Hematopoietic multipotent progenitor cell treated with erythropoietin and hydrocortisone succinate and interleukin-3 and kit ligand, for 8 days (in vitro differentiated cells): ENCODE measurements at regions not wholly inside any gene's neighbourhood (a gene's known extent, or its start where the extent isn't known, plus 50 kb on each side); places are given as distances from the start of the nearest gene placed in this dataset.
"Not testable (repeated sequence)": the region's sequence is repeated elsewhere in the genome, so short reads cannot be mapped to it uniquely, and the experiment has no call there.

Experiments
- DNase-seq: peaks from one replicate; pipeline ENCODE4 v3.0.0-alpha.2; 2015

DNA sequence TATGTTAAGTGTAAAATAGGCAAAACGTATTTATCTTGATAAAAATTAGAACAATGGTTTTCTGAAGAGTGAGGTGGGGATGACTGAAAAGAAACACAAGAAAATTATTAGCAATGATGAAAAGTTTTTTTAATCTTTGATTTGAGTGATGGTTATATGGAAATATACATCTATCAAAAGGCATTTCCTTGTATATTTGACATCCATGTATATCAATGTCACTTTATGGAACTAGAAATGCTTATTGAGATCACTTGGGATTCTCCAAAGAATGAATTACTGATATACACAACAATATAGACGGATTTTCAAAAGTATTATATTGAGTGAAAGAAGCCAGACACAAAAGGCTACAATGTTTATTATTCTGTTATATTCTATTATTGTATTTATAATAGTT is 1042.0 kb upstream of the POT1 start:
- DNase-seq = no peak

DNA sequence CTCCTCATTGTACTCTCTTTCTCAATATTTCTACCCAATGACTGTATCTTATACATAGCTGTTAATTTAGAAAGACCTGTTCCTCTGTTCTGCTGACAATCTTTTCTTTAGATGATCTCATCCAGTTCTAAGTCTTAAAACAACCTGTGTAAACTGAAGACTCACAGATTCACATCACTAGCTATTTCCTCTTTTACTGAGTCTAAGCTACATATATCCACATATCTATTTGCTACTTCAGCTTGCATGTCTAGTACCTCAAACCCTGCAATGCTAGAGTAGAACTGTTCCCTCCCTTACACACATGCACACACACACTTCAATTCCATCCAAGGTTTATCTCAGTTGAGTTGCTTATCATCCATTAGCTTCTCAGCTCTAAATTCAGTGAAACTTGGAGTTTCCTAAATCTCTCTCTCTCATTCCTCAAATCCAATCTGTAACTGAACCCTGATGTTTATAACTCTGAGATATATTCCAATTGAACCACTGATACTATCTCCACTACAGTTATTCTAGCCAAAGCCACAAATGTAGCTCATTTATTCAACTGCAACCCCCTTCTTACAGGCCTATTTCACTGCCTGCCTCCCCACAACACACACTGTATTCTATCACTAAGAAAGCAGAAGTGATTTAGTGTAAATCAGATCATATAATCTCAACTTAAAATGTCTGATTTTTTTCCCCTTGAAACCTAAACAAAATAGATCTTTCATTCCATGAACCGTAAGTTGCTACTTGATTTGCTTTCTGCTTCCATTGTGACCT is 1036.8 kb upstream of the POT1 start:
- no peak for DNase-seq

DNA sequence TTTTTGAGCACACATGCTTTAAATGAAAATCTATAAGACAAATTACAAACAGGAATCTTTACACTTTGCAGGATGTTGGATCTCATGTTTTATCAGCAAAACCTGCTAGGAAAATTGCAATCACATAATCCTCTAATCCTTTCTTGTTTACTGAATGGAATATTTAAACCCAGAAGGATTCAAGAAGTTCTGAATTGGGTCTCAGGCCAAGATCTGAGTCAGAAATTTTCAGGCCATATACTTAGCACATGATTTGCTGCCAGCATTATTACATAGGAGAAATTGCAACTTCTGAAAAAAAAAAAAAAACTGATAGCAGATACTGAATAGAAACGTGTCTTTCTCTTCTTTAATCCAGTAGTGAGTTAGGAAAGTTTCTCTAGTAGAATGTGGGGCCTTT is 1005.3 kb upstream of the POT1 start:
- no peak for DNase-seq

DNA sequence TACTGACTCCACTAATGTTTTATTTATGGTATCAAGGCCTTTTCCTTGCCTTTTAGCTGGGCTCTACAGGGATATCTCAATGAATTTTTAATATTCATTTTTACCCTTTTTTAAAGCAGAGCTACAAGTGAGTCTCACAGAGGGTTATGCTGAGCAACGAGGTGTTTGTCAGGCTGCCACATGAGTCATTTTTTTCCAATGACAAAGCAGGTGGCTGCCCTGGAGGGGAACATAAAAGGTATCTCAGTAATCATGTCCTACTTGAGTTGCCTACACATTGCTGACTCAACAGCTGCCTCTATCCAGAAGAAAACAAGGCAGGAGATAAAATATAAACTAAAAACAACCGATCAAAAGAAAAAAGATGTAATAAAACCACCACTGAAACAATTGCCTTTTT is 1004.9 kb upstream of the POT1 start:
- DNase-seq = no peak

DNA sequence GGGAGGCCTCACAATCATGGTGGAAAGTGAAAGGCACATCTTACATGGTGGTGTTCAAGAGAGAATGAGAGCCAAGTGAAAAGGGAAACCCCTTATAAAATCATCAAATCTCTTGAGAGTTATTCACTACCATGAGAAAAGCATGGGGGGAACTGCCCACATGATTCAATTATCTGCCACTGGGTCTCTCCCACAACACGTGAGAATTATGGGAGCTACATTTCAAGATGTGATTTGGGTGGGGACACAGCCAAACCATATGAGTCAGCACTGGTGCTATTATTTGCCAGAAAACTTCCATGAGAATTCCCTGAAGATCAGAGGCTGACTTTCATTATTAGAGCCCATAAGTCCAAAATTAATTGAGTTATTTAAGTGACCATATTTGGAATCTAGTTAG is 1001.2 kb upstream of the POT1 start:
- no peak for DNase-seq

DNA sequence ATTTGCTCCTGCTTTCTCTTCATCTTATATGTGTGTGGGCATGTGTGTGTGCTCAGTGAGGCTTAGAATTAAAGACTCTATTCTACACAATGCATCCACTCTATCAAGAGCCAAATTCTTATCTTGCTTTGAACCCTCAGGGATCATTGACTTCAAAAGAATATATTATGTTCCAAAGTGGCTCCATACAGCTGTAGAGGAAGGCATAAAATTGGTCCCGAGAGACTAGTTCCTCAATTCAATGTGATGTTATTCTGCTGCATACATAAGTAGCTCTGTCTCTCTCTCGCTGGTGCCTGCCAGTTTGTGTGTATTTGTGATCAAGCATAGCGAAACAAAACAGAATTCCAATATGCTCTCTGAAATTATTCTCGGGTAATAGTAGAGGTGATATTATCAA is 997.9 kb upstream of the POT1 start:
- DNase-seq = no peak

DNA sequence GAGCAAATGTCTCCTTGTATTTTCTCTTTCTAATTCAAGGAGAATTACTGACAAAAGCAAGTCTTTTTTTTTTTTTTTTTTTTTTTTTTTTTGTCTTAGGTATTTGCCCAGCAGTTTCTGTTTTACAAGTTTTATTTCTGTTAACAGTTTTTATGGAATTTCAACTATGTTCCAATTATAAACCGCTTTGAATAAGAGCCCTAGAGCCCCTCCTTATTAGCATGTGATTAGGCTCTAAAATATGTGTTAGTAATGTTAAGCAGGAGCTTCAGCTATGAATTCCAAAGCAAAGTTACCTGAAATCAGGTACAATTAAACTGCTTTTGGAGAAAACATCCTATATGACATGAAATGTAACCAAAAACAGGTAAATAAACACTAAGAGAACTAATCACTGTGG is 997.0 kb upstream of the POT1 start:
- DNase-seq = no peak

DNA sequence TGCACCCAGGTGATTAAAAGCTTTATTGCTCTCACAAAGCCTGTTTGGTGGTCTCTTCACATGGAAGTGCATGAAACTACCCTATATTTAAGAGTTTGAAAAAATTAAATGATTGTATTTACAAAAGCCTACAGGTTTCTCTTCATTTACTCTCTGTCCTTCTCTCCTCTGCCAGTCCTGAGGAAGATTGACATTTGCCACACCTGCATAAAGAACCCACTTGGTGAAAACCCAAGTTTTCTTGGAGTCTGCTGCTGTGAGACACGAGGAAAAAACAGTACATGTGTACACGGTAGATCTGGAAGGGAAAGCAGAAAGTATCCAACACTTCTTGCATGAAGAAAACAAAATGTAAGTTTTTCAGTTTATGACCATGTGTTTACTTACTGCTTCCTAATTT is 994.4 kb upstream of the POT1 start:
- DNase-seq = no peak

DNA sequence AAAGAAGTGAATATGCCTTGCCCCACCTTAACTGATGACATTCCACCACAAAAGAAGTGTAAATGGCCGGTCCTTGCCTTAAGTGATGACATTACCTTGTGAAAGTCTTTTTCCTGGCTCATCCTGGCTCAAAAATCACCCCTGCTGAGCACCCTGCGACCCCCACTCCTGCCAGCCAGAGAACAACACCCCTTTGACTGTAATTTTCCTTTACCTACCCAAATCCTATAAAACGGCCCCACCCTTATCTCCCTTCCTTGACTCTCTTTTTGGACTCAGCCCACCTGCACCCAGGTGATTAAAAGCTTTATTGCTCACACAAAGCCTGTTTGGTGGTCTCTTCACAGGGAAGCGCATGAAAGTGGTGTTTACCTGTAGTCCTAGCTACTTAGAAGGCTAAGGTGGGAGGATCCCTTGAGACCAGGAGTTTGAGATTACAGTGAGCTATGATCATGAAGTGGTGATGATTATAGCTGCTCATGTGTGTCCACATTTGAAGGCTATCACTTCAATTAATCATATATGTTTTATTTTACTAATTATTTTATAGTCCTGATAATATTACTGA is 985.8 kb upstream of the POT1 start:
- not testable (repeated sequence) for DNase-seq

DNA sequence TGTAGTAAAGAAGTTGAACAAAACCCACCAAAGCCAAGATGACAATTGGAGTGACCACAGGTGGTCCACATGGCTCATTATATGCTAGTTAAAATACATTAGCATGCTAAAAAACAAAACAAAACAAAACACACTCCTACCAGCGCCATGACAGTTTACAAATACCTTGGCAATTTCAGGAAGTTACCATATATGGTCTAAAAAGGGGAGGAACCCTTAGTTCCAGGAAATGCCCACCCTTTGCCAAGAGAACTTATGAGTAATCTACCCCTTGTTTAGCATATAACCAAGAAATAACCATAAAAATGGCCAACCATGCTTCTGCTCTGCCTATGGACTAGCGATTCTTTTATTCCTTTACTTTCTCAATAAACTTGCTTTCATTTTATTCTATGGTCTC is 979.1 kb upstream of the POT1 start:
- DNase-seq = no peak

DNA sequence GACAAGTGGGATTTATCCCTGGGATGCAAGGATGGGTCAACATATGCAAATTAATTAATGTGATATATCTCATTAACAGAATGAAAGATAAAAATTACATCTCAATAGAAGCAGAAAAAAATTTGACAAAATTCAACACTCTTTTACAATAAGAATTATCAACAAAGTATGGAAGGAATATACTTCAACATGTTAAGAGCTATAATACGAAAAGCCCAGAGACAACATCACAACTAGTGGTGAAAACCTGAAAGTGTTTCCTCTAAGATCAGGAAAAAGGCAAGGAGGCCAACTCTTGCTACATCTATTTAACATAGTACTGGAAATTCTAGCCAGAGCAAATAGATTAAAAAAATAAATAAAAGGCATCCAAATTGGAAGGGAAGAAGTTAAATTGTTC is 970.0 kb upstream of the POT1 start:
- DNase-seq = no peak

DNA sequence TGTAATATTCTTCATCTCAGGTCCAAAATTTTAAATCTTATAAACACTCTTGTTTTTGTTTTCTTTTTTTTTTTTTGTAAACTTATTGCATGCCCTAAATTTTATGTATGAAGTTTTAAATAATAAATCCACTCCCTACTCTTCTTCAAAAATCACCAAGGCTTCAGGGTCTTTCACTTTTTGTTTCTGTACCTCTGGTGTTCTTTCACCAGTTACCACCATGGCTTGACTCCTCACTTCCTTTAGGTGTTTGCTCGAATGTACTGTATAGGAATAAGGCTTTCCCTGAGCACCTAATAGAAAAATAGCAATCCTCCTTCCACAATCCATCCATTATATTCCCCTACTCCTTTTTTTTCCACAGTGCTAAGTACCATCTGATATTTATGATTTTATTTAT is 962.8 kb upstream of the POT1 start:
- DNase-seq = no peak

DNA sequence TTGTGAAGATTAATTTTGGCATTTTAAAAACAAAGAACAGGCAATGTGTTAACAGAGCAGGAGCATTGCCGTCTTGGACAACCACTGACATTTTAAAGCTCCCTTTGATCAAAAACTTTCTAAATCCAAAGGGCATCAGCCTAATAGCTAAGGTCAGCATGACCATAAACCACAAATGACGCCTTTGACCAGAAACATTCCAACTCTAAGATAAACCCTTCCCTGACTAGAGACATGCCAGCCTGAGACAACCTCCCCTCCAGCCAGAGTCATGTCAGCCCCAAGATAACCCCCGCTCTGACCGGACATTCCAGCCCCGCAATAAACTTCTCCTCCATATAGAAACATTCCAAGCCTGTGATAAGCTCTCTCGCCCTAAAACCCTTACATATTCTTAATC is 949.4 kb upstream of the POT1 start:
- no peak for DNase-seq

DNA sequence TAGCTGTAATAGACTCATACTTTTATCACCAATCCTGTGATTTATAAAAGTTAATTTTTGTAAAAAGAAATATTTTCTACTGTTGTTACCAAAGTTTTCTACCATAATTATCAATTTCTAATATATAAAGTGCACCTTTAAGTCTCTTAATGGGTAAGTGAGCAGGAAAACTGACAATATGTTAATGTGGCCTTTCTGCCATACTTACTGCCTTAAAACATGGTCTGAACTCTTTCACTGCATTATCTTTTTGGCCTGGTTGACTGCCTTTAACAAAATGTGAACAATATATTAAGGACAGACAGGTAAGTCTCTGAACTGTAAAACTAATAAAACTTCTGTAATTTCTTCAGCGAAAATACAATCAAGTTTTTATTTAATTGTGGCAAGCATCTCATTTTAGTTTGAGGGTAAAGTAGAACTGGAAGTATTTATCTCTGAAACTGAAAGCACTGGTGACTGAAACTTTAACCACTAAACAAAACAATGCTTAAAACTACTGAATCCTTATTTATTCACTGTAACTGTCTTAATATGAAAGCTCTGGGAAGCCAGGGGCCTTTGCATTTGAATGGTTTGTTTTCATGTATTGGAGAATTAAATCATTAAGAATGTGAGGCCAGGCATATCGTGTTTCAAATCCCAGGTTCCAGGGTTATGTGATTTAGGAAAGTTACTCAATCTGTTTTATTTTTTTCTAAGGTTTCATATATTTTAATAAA is 948.8 kb upstream of the POT1 start:
- DNase-seq = no peak

DNA sequence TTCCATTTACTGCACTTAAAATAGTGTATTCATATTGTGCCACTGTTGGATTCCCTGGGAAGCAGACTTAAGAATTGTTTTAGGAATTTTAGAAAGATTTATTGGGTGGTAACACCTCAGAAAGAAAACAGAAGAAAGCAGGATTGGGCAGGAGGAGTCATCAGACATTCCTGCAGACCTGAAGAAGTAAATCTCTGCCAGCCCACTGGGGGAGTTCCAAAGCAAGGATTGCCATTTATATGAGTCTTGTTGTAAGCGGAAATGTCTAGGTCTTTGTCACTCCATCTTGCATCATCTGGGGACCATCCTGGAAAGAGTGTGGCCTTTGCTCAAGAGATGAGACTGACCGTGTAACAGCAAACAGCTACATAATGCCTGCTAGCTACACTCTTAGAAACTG is 947.6 kb upstream of the POT1 start:
- DNase-seq = no peak

DNA sequence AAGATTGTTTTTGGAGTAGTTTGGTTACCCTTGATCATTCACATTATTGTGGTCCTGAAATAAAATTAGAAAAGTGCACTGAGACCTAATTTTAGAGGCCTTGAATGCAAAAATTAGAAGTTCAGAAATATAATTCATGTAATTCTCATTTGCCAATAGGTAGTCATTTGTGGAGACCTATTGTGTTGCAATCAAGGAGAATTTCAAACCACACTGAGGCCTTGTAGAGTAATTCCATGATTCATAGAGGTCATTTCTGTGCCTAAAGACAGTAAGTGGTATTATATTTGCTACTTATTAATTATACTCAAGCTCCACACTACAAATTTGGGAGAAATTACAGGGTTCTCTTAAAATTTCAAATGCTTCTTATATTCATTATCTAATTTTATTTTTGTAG is 946.8 kb upstream of the POT1 start:
- no peak for DNase-seq

DNA sequence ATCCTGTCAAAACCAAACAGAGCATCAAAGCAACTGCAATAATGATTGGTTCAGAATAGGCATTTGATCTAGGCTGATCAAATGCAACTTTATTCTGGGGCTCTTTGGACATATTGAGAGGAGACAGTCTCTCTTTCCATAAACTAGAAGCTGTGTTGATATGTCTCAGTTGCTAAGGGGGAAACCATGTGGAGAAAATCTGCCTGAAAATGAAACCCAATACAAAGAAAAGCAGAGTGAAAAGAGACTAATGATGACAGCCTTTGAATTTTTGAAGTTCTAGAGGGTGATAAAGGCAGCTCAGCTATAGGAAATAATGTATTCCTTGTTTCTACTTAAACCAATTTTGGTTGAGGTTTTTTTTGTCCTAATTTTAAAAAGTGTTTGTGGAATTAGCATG is 941.8 kb upstream of the POT1 start:
- DNase-seq = no peak

DNA sequence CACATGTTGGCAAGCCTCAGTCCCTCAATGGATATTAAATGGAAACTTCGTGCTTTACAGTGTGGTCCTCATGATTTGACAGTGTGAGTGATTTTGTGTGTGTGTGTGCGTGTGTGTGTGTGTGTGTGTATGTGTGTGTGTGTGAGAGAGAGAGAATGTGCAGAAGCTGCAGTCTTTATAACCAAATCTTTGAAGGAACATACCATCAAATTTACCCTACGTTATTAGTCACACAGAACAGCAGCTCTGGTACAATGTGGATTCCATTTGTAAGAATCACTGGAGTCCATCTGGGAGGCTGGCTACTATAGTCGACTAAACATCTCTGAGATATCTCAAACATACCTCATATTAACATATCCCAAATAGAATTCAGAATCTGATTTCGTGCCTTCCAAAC is 928.0 kb upstream of the POT1 start:
- DNase-seq = no peak

DNA sequence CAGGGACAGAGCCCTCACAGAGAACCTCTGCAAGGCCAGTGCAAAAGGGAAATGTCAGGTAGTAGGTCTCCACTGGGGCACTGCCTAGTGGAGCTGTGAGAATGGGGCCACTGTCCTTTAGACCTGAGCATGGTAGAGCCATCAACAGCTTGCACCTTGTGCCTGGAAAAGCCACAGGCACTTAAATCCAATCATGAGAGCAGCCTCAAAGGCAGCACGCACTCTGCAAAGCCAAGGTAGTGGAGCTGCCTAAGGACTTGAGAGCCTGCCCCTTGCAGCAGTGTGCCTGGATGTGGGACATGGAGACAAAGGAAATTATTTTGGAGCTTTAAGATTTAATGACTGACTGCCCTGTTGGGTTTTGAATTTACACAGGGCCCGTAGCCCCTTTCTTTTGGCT is 918.5 kb upstream of the POT1 start:
- no peak for DNase-seq

DNA sequence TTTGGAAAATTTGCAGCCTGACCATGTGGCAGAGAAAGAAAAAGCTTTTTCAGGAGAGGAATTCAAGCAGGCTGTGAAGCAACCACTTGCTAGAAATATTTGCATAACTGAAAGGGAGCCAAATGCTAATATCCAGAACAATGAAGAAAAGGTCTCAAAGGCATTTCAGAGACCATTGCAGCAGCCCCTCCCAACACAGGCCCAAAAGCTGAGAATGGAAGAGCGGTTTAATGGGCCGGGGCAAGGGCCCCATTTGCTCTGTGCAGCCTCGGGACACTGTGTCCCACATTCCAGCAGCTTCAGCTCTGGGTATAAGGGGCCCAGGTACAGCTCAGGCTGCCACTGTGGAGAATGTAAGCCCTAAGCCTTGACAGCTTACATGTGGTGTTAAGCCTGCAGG is 918.1 kb upstream of the POT1 start:
- no peak for DNase-seq

DNA sequence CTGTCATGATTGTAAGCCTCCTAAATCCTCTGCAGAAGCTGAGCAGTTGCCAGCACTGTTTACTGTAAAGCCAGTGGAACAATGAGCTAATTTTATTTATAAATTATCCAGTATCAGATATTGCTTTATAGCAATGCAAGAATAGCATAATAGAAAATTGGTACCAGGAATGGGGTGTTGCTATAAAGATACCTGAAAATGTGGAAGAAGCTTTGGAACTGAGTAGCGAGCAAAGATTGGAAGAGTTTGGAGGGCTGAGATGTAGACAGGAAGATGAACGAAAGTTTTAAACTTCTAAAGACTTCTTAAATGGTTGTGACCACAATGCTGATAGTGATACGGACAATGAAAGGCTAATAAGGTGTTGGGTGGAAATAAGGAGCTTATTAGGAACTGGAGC is 917.4 kb upstream of the POT1 start:
- no peak for DNase-seq

DNA sequence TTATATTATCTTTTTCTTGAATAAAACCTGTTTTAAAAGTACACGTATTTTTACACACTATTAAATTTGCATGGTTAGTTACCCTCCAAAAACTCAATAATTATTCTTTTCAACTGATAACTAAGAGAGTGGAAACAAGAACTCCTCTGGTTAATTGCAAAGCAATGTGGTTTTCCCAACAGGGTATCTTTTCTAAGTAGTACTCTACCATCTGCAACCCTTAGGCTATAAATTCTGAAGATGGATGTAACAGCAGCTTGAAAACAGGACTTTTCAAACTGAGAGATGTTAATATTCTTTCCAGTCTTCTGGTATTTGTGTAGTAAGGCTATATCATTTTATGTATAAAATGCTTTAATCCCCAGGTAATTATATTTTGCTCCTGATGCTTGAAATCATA is 916.1 kb upstream of the POT1 start:
- no peak for DNase-seq

DNA sequence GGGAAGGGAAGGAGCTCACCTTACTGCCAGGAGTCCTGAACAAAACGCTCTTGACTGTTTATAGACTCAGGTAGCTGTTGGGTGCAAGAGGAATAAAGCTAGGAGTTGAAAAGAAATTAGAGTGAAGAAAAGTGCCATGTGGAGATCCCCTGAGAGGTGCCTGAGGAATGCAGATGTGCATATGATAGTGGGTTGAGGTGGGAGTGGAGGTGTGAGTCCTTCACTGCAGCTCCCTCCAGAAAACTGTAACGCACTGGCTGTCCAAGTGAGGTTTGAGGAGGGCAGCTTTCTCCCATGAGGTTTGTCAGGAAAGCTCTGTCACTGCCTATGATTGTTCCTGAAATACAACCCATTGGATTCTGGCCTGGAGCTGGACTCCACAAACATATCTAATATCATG is 904.8 kb upstream of the POT1 start:
- no peak for DNase-seq

DNA sequence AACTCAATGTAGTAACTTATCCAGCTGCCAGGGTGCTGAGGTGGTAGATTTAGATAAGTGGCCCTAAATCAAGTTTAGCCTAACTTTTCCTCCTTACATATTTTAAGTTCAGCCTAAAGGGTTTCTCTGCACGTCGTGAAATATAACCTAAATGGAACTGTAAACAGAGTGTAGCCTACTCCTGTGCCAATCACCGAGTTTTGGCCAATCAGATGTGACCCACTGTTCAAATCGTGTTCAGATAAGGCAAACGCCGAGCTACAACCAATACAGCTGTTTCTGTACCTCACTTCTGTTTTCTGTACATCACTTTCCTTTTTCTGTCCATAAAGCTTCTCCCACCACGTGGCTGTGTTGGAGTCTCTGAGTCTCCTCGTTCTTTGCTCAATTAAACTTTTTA is 904.2 kb upstream of the POT1 start:
- DNase-seq = no peak

DNA sequence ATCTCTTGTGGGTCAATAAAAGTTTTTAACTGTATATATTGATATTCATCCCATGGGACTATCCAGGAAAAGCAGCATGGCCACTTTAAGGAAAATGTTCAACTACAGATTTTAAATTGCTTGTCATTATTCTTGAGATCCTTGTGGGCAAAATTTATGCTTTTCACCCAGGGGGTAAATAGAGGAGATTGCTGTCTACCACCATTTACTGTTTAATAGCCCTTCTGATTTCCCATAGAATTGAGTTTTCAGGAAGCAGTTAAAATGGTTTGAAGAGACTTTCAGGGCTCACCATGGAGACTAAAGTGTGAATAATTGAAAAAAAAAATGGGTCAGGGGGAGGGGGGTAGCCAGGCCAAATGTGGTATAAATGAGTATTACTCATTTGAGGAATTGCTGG is 901.1 kb upstream of the POT1 start:
- no peak for DNase-seq
